Tibial artery (tissue), 4 donors: ENCODE measurements at regions not wholly inside any gene's neighbourhood (a gene's known extent, or its start where the extent isn't known, plus 50 kb on each side); places are given as distances from the start of the nearest gene placed in this dataset.

Experiments used
- DNase-seq, 2 donors: peaks; one replicate each; pipeline ENCODE4 v3.0.0-alpha.2; 2019
- H3K27ac ChIP-seq, 2 donors: fragments of 200-600 bp; sonication (generic) in 1 of 2; 1 replicate in 1 of 2; 2 replicates in 1 of 2; pipeline ENCODE4 v1.5.1; 2018 to 2019; ENCODE audit warnings: mild to moderate bottlenecking in 1 of 2
- H3K27me3 ChIP-seq, 2 donors: fragments of 200-600 bp; sonication (generic) in 1 of 2; one replicate each; pipeline versions ENCODE4 v1.5.1 to v1.6.0; 2016 to 2019
- H3K36me3 ChIP-seq, 3 donors: fragments of 200-600 bp; sonication (generic) in 2 of 3; one replicate each; pipeline ENCODE4 v1.5.1; 2016 to 2019; ENCODE audit warnings: mild to moderate bottlenecking in 2 of 3
- H3K4me1 ChIP-seq, 4 donors: fragments of 200-600 bp; sonication (generic) in 2 of 4; 1 replicate in 3 of 4; 2 replicates in 1 of 4; pipeline ENCODE4 v1.5.1; 2016 to 2019
- H3K4me3 ChIP-seq, 2 donors: fragments of 200-600 bp; sonication (generic) in 1 of 2; 1 replicate in 1 of 2; 2 replicates in 1 of 2; pipeline ENCODE4 v1.5.1; 2018 to 2019; ENCODE audit warnings: mild to moderate bottlenecking in 2 of 2
- H3K9me3 ChIP-seq, 3 donors: fragments of 200-600 bp; sonication (generic) in 1 of 3; one replicate each; pipeline ENCODE4 v1.5.1; 2016 to 2019
- intact Hi-C: fragments of 100-400 bp; cut with DNase I; formaldehyde crosslinking; loops from one replicate; pipeline ENCODE4 v1.15.0; 2023; ENCODE audit warnings: low total_unique reads
- TF ChIP-seq, protein P1 (sequence below), 2 experiments: fragments of 200-600 bp in 1 of 2; fragments of 450-650 bp in 1 of 2; IDR thresholded peaks; one replicate each; pipeline ENCODE4 v1.5.1; 2017 to 2019; ENCODE audit warnings: antibody characterized with exemption in 2 of 2, mild to moderate bottlenecking in 1 of 2, moderate library complexity in 1 of 2

- TF ChIP-seq, protein P1, sequence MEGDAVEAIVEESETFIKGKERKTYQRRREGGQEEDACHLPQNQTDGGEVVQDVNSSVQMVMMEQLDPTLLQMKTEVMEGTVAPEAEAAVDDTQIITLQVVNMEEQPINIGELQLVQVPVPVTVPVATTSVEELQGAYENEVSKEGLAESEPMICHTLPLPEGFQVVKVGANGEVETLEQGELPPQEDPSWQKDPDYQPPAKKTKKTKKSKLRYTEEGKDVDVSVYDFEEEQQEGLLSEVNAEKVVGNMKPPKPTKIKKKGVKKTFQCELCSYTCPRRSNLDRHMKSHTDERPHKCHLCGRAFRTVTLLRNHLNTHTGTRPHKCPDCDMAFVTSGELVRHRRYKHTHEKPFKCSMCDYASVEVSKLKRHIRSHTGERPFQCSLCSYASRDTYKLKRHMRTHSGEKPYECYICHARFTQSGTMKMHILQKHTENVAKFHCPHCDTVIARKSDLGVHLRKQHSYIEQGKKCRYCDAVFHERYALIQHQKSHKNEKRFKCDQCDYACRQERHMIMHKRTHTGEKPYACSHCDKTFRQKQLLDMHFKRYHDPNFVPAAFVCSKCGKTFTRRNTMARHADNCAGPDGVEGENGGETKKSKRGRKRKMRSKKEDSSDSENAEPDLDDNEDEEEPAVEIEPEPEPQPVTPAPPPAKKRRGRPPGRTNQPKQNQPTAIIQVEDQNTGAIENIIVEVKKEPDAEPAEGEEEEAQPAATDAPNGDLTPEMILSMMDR (IDR thresholded peaks at IDR 0.05): no peak
- intact Hi-C loops: no loop called here
- Histone ChIP-seq H3K27me3 (no peaks in the 10 kb centered on the region), H3K4me3 (no peak overlapping the region), H3K27ac (no peak overlapping the region), H3K36me3 (no peaks in the 10 kb centered on the region), H3K4me1 (no peaks in the 10 kb centered on the region), H3K9me3 (no peaks in the 10 kb centered on the region)
- DNase-seq: no peak
Measured at GRCh38 chr9:14439555-14439954, 125.6 kb upstream of the NFIB start.

DNA sequence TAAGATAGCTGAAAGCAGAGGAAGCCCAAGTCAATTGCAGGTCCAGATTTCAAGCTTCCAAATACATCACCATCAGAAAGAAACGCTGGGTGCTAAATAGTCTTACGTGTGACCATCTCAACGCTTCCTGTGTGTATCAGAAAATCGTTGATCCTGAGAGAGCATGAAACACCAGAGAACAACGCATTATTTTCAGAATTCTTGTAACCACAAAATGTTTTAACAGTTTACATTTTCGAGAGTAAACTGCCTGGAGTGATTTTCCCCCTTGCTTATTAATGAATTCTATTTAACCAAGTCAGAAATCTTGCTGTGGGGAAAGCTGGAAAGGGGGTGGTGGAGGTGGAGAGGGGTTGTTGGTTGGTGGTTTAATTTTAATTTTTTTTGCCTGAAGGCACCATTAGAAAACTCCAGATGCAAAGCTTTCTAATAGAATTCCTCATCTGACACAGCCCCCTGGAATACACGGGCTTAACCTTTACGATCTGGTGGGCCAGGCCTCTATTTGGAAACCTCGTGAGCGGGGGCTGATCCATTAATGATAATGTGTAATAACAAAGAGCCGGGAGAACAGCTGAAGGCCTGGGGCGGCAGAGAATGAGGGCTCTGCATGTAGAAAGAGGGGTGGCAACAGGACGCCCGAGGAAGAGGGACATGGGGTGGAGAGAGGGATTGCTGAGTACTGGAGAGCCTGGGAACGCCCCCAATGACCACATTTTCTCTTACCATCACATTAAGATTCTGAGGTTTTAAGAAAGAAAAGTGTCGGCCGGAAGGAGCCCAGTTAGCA lies 124.5 kb upstream of the NFIB start:
- intact Hi-C loops: no loop called here
- no peak overlapping the region for H3K27ac ChIP-seq
- no peak for DNase-seq
- no peaks in the 10 kb centered on the region for H3K36me3 ChIP-seq
- H3K9me3 ChIP-seq: no peaks in the 10 kb centered on the region
- no peak overlapping the region for H3K4me3 ChIP-seq
- H3K4me1 ChIP-seq: peaks cover 0 to 4% (median 3%) of the 10 kb centered on the region in 4 donors
- TF ChIP-seq, protein P1 (IDR thresholded peaks at IDR 0.05): no peak
- H3K27me3 ChIP-seq: no peaks in the 10 kb centered on the region

GRCh38 chr9:14437354-14438231 lies 123.7 kb upstream of the NFIB start:
- H3K4me3 ChIP-seq: no peak overlapping the region
- H3K4me1 ChIP-seq: peaks cover 0 to 12% (median 7%) of the 10 kb centered on the region in 4 donors
- DNase-seq: no peak
- no peaks in the 10 kb centered on the region for H3K9me3 ChIP-seq
- intact Hi-C loops: no loop called here
- no peaks in the 10 kb centered on the region for H3K36me3 ChIP-seq
- TF ChIP-seq, protein P1 (IDR thresholded peaks at IDR 0.05): no peak
- H3K27ac ChIP-seq: no peak overlapping the region
- no peaks in the 10 kb centered on the region for H3K27me3 ChIP-seq

GRCh38 chr9:14435871-14436270 lies 121.9 kb upstream of the NFIB start:
- intact Hi-C loops: no loop called here
- TF ChIP-seq, protein P1 (IDR thresholded peaks at IDR 0.05): no peak
- Histone ChIP-seq H3K36me3 (no peaks in the 10 kb centered on the region), H3K4me3 (no peak overlapping the region), H3K4me1 (peaks cover 0 to 14% (median 8%) of the 10 kb centered on the region in 4 donors), H3K27ac (no peak overlapping the region), H3K9me3 (no peaks in the 10 kb centered on the region), H3K27me3 (no peaks in the 10 kb centered on the region)
- DNase-seq: no peak

DNA sequence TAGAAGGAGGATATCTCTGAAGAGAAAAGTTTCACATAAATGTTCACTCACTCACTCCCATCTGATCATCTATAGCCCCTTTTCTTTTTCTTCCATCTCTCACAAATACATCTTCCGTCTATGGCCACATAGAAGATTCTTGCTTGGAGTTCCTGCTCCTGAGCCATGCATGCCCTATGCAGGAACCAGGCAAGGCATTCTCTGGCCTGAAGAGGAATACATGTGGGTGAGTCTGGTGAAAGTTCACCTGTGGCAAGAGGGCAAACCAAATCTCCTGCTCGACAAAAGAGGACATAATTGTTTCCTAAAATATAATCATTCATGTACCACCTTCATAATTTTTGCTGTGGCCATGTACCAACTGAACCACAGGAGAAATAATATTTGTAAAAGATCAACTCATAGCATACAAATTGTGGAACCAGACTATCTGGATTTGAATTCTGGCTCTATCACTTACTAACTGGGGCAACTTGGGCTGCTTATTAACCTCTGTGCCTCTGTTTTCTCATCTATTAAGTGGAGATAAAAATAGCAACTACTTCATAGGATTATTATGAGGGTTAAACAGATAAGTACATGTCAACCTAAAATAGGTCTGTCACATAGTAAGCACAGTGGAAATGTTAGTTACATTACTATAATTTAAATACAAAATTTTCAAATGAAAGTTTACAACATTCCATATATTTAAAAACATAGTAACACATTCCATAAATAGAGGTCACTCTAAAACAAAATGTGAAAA lies 121.2 kb upstream of the NFIB start:
- H3K36me3 ChIP-seq: no peaks in the 10 kb centered on the region
- TF ChIP-seq, protein P1 (IDR thresholded peaks at IDR 0.05): no peak
- no peak overlapping the region for H3K4me3 ChIP-seq
- H3K9me3 ChIP-seq: no peaks in the 10 kb centered on the region
- H3K27ac ChIP-seq: no peak overlapping the region
- H3K4me1 ChIP-seq: peaks cover 0 to 14% (median 8%) of the 10 kb centered on the region in 4 donors
- no peak for DNase-seq
- intact Hi-C loops: no loop called here
- no peaks in the 10 kb centered on the region for H3K27me3 ChIP-seq
